Heart left ventricle (tissue), 16 donors: ENCODE measurements at regions not wholly inside any gene's neighbourhood (a gene's known extent, or its start where the extent isn't known, plus 50 kb on each side); places are given as distances from the start of the nearest gene placed in this dataset.

Experiments
- ATAC-seq, 4 donors: fragments of 200-7000 bp; cut with Tn5 transposase; one replicate each; pipeline ENCODE4 v1.9.1; 2020 to 2022; ENCODE audit warnings: moderate library complexity in 4 of 4, mild to moderate bottlenecking in 3 of 4, moderate number of reproducible peaks in 1 of 4
- DNase-seq, 5 donors: peaks; one replicate each; pipeline ENCODE4 v3.0.0-alpha.2; 2020
- H3K27ac ChIP-seq, 12 donors: fragments of 200-600 bp; sonication (generic) in 4 of 12; one replicate each; pipeline versions ENCODE4 v1.5.0 to v1.8.0; 2016 to 2022; ENCODE audit warnings: mild to moderate bottlenecking in 2 of 12
- H3K27me3 ChIP-seq, 9 donors: fragments of 200-600 bp; sonication (generic) in 2 of 9; one replicate each; pipeline versions ENCODE4 v1.5.1 to v1.8.0; 2016 to 2022; ENCODE audit warnings: mild to moderate bottlenecking in 3 of 9
- H3K36me3 ChIP-seq, 9 donors: fragments of 200-600 bp; sonication (generic) in 2 of 9; one replicate each; pipeline versions ENCODE4 v1.5.0 to v1.8.0; 2018 to 2022; ENCODE audit warnings: mild to moderate bottlenecking in 2 of 9
- H3K4me1 ChIP-seq, 12 donors: fragments of 200-600 bp; sonication (generic) in 4 of 12; one replicate each; pipeline versions ENCODE4 v1.5.0 to v1.8.0; 2016 to 2022; ENCODE audit warnings: mild to moderate bottlenecking in 3 of 12
- H3K4me3 ChIP-seq, 12 donors: fragments of 200-600 bp; sonication (generic) in 4 of 12; one replicate each; pipeline versions ENCODE4 v1.5.0 to v1.8.0; 2017 to 2022; ENCODE audit warnings: mild to moderate bottlenecking in 9 of 12, moderate library complexity in 4 of 12
- H3K9me3 ChIP-seq, 12 donors: fragments of 200-600 bp; sonication (generic) in 4 of 12; one replicate each; pipeline versions ENCODE4 v1.5.0 to v1.8.0; 2016 to 2022; ENCODE audit warnings: mild to moderate bottlenecking in 1 of 12
- POLR2A ChIP-seq, 2 donors: fragments of 450-650 bp; IDR thresholded peaks; one replicate each; pipeline ENCODE4 v1.6.1; 2017; ENCODE audit warnings: antibody characterized with exemption in 2 of 2, mild to moderate bottlenecking in 2 of 2, moderate library complexity in 2 of 2
- WGBS, 4 donors: extraction: QIAGEN DNeasy Blood & Tissue Kit in 2 of 4; methylation state at CpG; one replicate each; pipeline versions ENCODE4 v1.1.5 to v1.1.7; 2013 to 2018; 5-methylcytosine and 5-hydroxymethylcytosine counted together
- intact Hi-C, 10 donors: fragments of 100-400 bp; cut with DNase I; formaldehyde crosslinking; loops; one replicate each; pipeline versions ENCODE4 v1.11.1 to v1.14.2; 2022
- TF ChIP-seq, protein P1 (sequence below), 12 donors: fragments of 200-600 bp; sonication (generic) in 4 of 12; IDR thresholded peaks; one replicate each; pipeline versions ENCODE4 v1.5.0 to v1.8.0; 2018 to 2022; ENCODE audit warnings: antibody characterized with exemption in 12 of 12, mild to moderate bottlenecking in 5 of 12
- donor health status: ischemic (EF 13 %, LVEDD 7.1; RV severe dilation, severe dysfunction).
- donor health status: healthy with polysubstance abuse.
- donor health status: DM: no; HTN: yes; CAD: no.
- donor health status: DM: no; HTN: no; CAD: no.
- donor health status: ischemic (EF 25% LVEDD 6.9; RV normal size, moderate dysfunction).
- donor health status: ischemic (EF 25% LVEDD 5.7; RV mildly dilated, moderate dysfunction).
- donor health status: healthy.
- donor health status: DM: yes; HTN: yes; CAD: no.
- donor health status: ischemic (EF 35%, LVEDD 5.7; RV mildly dilated, moderate dysfunction).
- donor health status: nonischemic (EF 11% LVEDD 7.7; RV severe dilation, severe dysfunction).
- donor health status: DM: yes; HTN: yes; CAD: no.
- donor health status: PGD.
- donor health status: ischemic (EF 29% LVEDD 5.4; RV normal size, mild dysfunction).
- donor health status: nonischemic (EF 23%, LVEDD 6.1; RV moderate dilation, normal function).

- intact Hi-C loops = no loop called here
Observed at GRCh38 chr13:81302677-81303076, 961.8 kb upstream of the SPRY2 start.

DNA sequence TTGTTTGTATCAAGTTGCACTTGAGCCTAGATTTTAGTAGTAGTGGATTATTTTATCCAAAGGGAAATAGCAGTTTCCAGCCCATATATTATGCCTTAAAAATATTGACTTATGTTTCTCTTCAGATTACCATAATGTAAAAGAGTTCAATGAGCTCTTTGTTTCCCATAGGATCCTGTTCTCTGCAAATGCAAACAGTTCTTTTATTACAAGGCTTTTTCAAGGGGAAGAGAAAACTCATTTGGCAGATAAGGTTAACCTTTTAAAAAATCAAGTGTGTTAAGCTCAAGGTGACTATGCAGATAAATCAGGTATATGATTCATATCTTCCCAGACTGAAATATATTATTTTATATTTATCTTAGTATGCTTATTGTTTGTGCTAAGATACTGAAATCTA, 961.2 kb upstream of the SPRY2 start:
- Histone ChIP-seq H3K9me3 (no peaks in the 10 kb centered on the region), H3K27ac (no peak overlapping the region), H3K4me1 (no peaks in the 10 kb centered on the region), H3K36me3 (no peaks in the 10 kb centered on the region), H3K4me3 (no peak overlapping the region), H3K27me3 (no peaks in the 10 kb centered on the region)
- TF ChIP-seq POLR2A (IDR thresholded peaks at IDR 0.05) = no peak
- TF ChIP-seq, protein P1, sequence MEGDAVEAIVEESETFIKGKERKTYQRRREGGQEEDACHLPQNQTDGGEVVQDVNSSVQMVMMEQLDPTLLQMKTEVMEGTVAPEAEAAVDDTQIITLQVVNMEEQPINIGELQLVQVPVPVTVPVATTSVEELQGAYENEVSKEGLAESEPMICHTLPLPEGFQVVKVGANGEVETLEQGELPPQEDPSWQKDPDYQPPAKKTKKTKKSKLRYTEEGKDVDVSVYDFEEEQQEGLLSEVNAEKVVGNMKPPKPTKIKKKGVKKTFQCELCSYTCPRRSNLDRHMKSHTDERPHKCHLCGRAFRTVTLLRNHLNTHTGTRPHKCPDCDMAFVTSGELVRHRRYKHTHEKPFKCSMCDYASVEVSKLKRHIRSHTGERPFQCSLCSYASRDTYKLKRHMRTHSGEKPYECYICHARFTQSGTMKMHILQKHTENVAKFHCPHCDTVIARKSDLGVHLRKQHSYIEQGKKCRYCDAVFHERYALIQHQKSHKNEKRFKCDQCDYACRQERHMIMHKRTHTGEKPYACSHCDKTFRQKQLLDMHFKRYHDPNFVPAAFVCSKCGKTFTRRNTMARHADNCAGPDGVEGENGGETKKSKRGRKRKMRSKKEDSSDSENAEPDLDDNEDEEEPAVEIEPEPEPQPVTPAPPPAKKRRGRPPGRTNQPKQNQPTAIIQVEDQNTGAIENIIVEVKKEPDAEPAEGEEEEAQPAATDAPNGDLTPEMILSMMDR (IDR thresholded peaks at IDR 0.05) = no peak
- ATAC-seq (no peak), DNase-seq (no peak)
- intact Hi-C loops = no loop called here

More at GRCh38 chr13:81302677-81303076, 961.8 kb upstream of the SPRY2 start:
- no peak overlapping the region for H3K4me3 ChIP-seq
- WGBS, 4 donors = 84 to 92% (median 88%) methylated on average over 2 of the region's 2 CpGs
- no peaks in the 10 kb centered on the region for H3K9me3 ChIP-seq
- H3K4me1 ChIP-seq = no peaks in the 10 kb centered on the region
- no peak for TF ChIP-seq POLR2A (IDR thresholded peaks at IDR 0.05)
- TF ChIP-seq, protein P1 (IDR thresholded peaks at IDR 0.05) = no peak
- no peaks in the 10 kb centered on the region for H3K27me3 ChIP-seq
- ATAC-seq (no peak), DNase-seq (no peak)
- H3K36me3 ChIP-seq = no peaks in the 10 kb centered on the region
- no peak overlapping the region for H3K27ac ChIP-seq

- no peaks in the 10 kb centered on the region for H3K27me3 ChIP-seq
- H3K9me3 ChIP-seq = peaks cover 0 to 11% (median 0%) of the 10 kb centered on the region in 12 donors
- intact Hi-C loops = no loop called here
- TF ChIP-seq, protein P1 (IDR thresholded peaks at IDR 0.05) = no peak
- TF ChIP-seq POLR2A (IDR thresholded peaks at IDR 0.05) = no peak
- no peak overlapping the region for H3K27ac ChIP-seq
- no peak for DNase-seq
- no peak for ATAC-seq
- H3K4me3 ChIP-seq = no peak overlapping the region
- no peaks in the 10 kb centered on the region for H3K4me1 ChIP-seq
- no peaks in the 10 kb centered on the region for H3K36me3 ChIP-seq
Observed at GRCh38 chr13:81295177-81295576, 954.3 kb upstream of the SPRY2 start.

- H3K4me3 ChIP-seq = no peak overlapping the region
- intact Hi-C loops = no loop called here
- peaks cover 0 to 11% (median 0%) of the 10 kb centered on the region in 12 donors for H3K9me3 ChIP-seq
- no peaks in the 10 kb centered on the region for H3K4me1 ChIP-seq
- H3K27ac ChIP-seq = no peak overlapping the region
- no peaks in the 10 kb centered on the region for H3K27me3 ChIP-seq
- H3K36me3 ChIP-seq = no peaks in the 10 kb centered on the region
- 25 to 39% (median 35%) methylated on average over 2 of the region's 2 CpGs for WGBS, 4 donors
- DNase-seq (no peak), ATAC-seq (no peak)
- TF ChIP-seq POLR2A (IDR thresholded peaks at IDR 0.05) = no peak
- TF ChIP-seq, protein P1 (IDR thresholded peaks at IDR 0.05) = no peak
Observed at GRCh38 chr13:81293594-81294164, 952.8 kb upstream of the SPRY2 start.
